Thyroid gland (tissue), 4 donors: ENCODE measurements at regions not wholly inside any gene's neighbourhood (a gene's known extent, or its start where the extent isn't known, plus 50 kb on each side); places are given as distances from the start of the nearest gene placed in this dataset.

Experiments used
- POLR2A ChIP-seq, 2 donors: fragments of 450-650 bp; IDR thresholded peaks; one replicate each; pipeline ENCODE4 v1.6.1; 2017; ENCODE audit warnings: antibody characterized with exemption in 2 of 2, mild to moderate bottlenecking in 2 of 2, moderate library complexity in 1 of 2
- TF ChIP-seq, protein P1 (sequence below), 6 experiments: fragments of 200-600 bp in 3 of 6; fragments of 450-650 bp in 3 of 6; sonication (generic) in 3 of 6; IDR thresholded peaks; one replicate each; pipeline ENCODE4 v1.5.1; 2016 to 2019; ENCODE audit warnings: antibody characterized with exemption in 6 of 6, mild to moderate bottlenecking in 2 of 6, inconsistent platforms in 1 of 6, moderate library complexity in 1 of 6

DNA sequence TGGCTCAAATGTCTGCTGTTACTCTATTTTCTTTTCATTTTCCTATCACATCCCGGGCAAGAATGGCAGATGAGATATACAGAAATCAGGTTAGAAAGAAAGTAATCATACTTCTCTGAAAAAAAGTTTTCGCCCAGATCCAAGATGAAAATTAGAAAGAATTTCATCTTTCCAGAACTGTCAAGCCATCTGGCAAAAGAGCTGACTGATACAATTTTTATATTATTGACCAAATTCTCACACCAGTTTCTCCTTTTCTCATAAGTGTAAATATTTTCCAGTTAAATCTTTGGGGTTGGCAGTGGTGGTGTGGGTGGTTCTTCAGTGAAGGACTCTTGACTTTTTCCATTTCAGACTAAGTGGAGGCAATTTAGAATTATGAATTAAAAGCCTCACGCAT lies 371.9 kb downstream of the CD83 start:
- TF ChIP-seq, protein P1, sequence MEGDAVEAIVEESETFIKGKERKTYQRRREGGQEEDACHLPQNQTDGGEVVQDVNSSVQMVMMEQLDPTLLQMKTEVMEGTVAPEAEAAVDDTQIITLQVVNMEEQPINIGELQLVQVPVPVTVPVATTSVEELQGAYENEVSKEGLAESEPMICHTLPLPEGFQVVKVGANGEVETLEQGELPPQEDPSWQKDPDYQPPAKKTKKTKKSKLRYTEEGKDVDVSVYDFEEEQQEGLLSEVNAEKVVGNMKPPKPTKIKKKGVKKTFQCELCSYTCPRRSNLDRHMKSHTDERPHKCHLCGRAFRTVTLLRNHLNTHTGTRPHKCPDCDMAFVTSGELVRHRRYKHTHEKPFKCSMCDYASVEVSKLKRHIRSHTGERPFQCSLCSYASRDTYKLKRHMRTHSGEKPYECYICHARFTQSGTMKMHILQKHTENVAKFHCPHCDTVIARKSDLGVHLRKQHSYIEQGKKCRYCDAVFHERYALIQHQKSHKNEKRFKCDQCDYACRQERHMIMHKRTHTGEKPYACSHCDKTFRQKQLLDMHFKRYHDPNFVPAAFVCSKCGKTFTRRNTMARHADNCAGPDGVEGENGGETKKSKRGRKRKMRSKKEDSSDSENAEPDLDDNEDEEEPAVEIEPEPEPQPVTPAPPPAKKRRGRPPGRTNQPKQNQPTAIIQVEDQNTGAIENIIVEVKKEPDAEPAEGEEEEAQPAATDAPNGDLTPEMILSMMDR (IDR thresholded peaks at IDR 0.05) = no peak
- TF ChIP-seq POLR2A (IDR thresholded peaks at IDR 0.05) = no peak
